HEK293 (cell line): ENCODE measurements at regions not wholly inside any gene's neighbourhood (a gene's known extent, or its start where the extent isn't known, plus 50 kb on each side); places are given as distances from the start of the nearest gene placed in this dataset.

Source experiments
- CTCF ChIA-PET: fragments of 350-600 bp; formaldehyde crosslinking; extraction: SDS; loops from one replicate; lab custom pipeline; 2021; ENCODE audit warnings: antibody characterized with exemption; lab: Yijun Ruan, JAX
- POLR2A ChIA-PET: fragments of 300-600 bp; formaldehyde crosslinking; extraction: SDS; loops from one replicate; lab custom pipeline; 2020; ENCODE audit warnings: antibody characterized with exemption, inconsistent platforms; lab: Yijun Ruan, JAX
- H3K27ac ChIP-seq: fragments of 200-500 bp; sonication (Bioruptor generic); 2 replicates; pipeline ENCODE4 v1.5.1; 2014; ENCODE audit warnings: low read depth, low read length, control low read depth, inconsistent platforms; ENCODE audit errors: extremely low read depth
- H3K36me3 ChIP-seq, 2 experiments: fragments of 200-500 bp in 1 of 2; sonication (Bioruptor generic) in 1 of 2; 1 replicate in 1 of 2; 2 replicates in 1 of 2; pipeline ENCODE4 v1.5.1; 2014 to 2017; ENCODE audit warnings: inconsistent platforms in 2 of 2, low read length in 2 of 2; ENCODE audit not compliant: control insufficient read depth in 2 of 2, insufficient read depth in 1 of 2
- H3K4me1 ChIP-seq: fragments of 200-500 bp; sonication (Bioruptor generic); 2 replicates; pipeline ENCODE4 v1.5.1; 2014; ENCODE audit warnings: mild to moderate bottlenecking, low read length, inconsistent platforms; ENCODE audit not compliant: control insufficient read depth, insufficient read depth
- H3K4me3 ChIP-seq: 2 replicates; pipeline ENCODE4 v1.5.1; 2011; ENCODE audit warnings: low read depth, mild to moderate bottlenecking, control low read depth, low read length, moderate library complexity
- H3K9me3 ChIP-seq: fragments of 200-500 bp; sonication (Bioruptor generic); 2 replicates; pipeline ENCODE4 v1.5.1; 2014; ENCODE audit warnings: low read depth, low read length, inconsistent platforms; ENCODE audit not compliant: control insufficient read depth, insufficient read depth
- KLF8 ChIP-seq: fragments of 450-650 bp; formaldehyde crosslinking; IDR thresholded peaks from 2 replicates; pipeline ENCODE4 v1.5.1; 2016; ENCODE audit warnings: missing biosample characterization, missing genetic modification characterization
- MZF1 ChIP-seq: fragments of 450-650 bp; formaldehyde crosslinking; IDR thresholded peaks from 2 replicates; pipeline ENCODE4 v1.5.1; 2017; ENCODE audit warnings: missing biosample characterization, missing genetic modification characterization, borderline replicate concordance
- REPIN1 ChIP-seq: fragments of 450-650 bp; formaldehyde crosslinking; IDR thresholded peaks from 2 replicates; pipeline ENCODE4 v1.5.1; 2017; ENCODE audit warnings: missing biosample characterization, missing genetic modification characterization, low read depth
- TRIM28 ChIP-seq: IDR thresholded peaks from 2 replicates; pipeline ENCODE4 v1.6.1; 2011; ENCODE audit warnings: low read length, control low read depth, borderline replicate concordance
- YY1 ChIP-seq: fragments of 450-650 bp; formaldehyde crosslinking; IDR thresholded peaks from 2 replicates; pipeline ENCODE4 v1.5.1; 2018; ENCODE audit warnings: missing biosample characterization, missing genetic modification characterization
- ZNF10 ChIP-seq: fragments of 450-650 bp; formaldehyde crosslinking; IDR thresholded peaks from 2 replicates; pipeline ENCODE4 v1.5.1; 2017; ENCODE audit warnings: missing biosample characterization, missing genetic modification characterization
- ZNF157 ChIP-seq: fragments of 450-650 bp; formaldehyde crosslinking; IDR thresholded peaks from 2 replicates; pipeline ENCODE4 v1.5.1; 2016; ENCODE audit warnings: missing biosample characterization, missing genetic modification characterization
- ZNF16 ChIP-seq: fragments of 450-650 bp; formaldehyde crosslinking; IDR thresholded peaks from 2 replicates; pipeline ENCODE4 v1.5.1; 2016; ENCODE audit warnings: low read depth, missing biosample characterization, missing genetic modification characterization
- ZNF366 ChIP-seq: fragments of 450-650 bp; formaldehyde crosslinking; conservative IDR thresholded peaks from 2 replicates; pipeline ENCODE4 v1.5.1; 2016; ENCODE audit warnings: missing biosample characterization, missing genetic modification characterization
- ZNF404 ChIP-seq: fragments of 450-650 bp; formaldehyde crosslinking; IDR thresholded peaks from 2 replicates; pipeline ENCODE4 v1.5.1; 2017; ENCODE audit warnings: missing biosample characterization, missing genetic modification characterization
- ZNF544 ChIP-seq: fragments of 450-650 bp; formaldehyde crosslinking; IDR thresholded peaks from 2 replicates; pipeline ENCODE4 v1.5.0; 2017; ENCODE audit warnings: missing biosample characterization, missing genetic modification characterization
- ZNF561 ChIP-seq: fragments of 450-650 bp; IDR thresholded peaks from 2 replicates; pipeline ENCODE4 v1.5.1; 2018; ENCODE audit warnings: missing biosample characterization, missing genetic modification characterization, borderline replicate concordance
- ZNF596 ChIP-seq: fragments of 450-650 bp; IDR thresholded peaks from 2 replicates; pipeline ENCODE4 v1.5.0; 2018; ENCODE audit warnings: missing biosample characterization, mild to moderate bottlenecking, missing genetic modification characterization, moderate library complexity
- ZNF626 ChIP-seq: fragments of 450-650 bp; sonication (Bioruptor Pico); formaldehyde crosslinking; IDR thresholded peaks from 2 replicates; pipeline ENCODE4 v1.5.1; 2018; ENCODE audit warnings: missing biosample characterization, missing genetic modification characterization, inconsistent platforms
- ZNF837 ChIP-seq: fragments of 450-650 bp; formaldehyde crosslinking; IDR thresholded peaks from 2 replicates; pipeline ENCODE4 v1.5.1; 2016; ENCODE audit warnings: missing biosample characterization, missing genetic modification characterization
- TF ChIP-seq, protein P1 (sequence below): fragments of 450-650 bp; formaldehyde crosslinking; IDR thresholded peaks from 2 replicates; pipeline ENCODE4 v1.5.0; 2017; ENCODE audit warnings: missing biosample characterization, missing genetic modification characterization, borderline replicate concordance
- TF ChIP-seq, protein P2 (sequence below): fragments of 450-650 bp; formaldehyde crosslinking; IDR thresholded peaks from 2 replicates; pipeline ENCODE4 v1.5.1; 2016; ENCODE audit warnings: missing biosample characterization, missing genetic modification characterization
- TF ChIP-seq, protein P3 (sequence below): fragments of 450-650 bp; formaldehyde crosslinking; IDR thresholded peaks from 2 replicates; pipeline ENCODE4 v1.5.1; 2016; ENCODE audit warnings: missing biosample characterization, missing genetic modification characterization
- TF ChIP-seq, protein P4 (sequence below): fragments of 450-650 bp; formaldehyde crosslinking; IDR thresholded peaks from 2 replicates; pipeline ENCODE4 v1.5.1; 2016; ENCODE audit warnings: missing biosample characterization, missing genetic modification characterization

DNA sequence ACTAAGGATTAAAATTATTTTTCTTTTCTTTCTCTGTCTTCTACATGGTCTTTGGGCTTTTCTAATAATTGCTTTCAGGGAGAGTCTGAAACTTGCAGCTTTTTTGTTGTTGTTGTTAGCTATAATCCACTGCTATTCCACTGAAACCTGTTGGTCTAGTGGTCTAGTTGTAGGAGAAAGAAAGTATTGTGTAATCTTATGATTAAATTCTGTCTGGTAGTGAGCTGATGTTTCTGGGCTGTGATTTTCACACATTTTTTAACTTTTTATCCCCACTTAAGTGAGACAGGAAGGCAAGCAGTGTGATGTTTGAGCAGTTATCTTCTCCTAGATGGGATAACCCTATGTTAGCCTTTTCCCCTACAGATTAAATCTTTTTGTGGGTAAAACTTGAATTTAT is 825.2 kb downstream of the PCDH7 start:
- no peak for TF ChIP-seq MZF1 (tag by site-specific recombination)
- TF ChIP-seq, protein P1, sequence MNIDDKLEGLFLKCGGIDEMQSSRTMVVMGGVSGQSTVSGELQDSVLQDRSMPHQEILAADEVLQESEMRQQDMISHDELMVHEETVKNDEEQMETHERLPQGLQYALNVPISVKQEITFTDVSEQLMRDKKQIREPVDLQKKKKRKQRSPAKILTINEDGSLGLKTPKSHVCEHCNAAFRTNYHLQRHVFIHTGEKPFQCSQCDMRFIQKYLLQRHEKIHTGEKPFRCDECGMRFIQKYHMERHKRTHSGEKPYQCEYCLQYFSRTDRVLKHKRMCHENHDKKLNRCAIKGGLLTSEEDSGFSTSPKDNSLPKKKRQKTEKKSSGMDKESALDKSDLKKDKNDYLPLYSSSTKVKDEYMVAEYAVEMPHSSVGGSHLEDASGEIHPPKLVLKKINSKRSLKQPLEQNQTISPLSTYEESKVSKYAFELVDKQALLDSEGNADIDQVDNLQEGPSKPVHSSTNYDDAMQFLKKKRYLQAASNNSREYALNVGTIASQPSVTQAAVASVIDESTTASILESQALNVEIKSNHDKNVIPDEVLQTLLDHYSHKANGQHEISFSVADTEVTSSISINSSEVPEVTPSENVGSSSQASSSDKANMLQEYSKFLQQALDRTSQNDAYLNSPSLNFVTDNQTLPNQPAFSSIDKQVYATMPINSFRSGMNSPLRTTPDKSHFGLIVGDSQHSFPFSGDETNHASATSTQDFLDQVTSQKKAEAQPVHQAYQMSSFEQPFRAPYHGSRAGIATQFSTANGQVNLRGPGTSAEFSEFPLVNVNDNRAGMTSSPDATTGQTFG (tag by site-specific recombination): no peak
- TF ChIP-seq, protein P2, sequence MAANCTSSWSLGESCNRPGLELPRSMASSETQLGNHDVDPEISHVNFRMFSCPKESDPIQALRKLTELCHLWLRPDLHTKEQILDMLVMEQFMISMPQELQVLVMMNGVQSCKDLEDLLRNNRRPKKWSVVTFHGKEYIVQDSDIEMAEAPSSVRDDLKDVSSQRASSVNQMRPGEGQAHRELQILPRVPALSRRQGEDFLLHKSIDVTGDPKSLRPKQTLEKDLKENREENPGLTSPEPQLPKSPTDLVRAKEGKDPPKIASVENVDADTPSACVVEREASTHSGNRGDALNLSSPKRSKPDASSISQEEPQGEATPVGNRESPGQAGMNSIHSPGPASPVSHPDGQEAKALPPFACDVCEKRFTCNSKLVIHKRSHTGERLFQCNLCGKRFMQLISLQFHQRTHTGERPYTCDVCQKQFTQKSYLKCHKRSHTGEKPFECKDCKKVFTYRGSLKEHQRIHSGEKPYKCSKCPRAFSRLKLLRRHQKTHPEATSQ (tag by site-specific recombination): no peak
- ChIA-PET CTCF (interaction anchor here (0.7 kb wide), 1 partner anchor 128 kb away, joined by 3 read pairs; no protein-coding TSS in a partner anchor), POLR2A (no interaction called here)
- Histone ChIP-seq H3K27ac (no peak overlapping the region), H3K9me3 (no peaks in the 10 kb centered on the region), H3K36me3 (no peaks in the 10 kb centered on the region), H3K4me3 (no peak overlapping the region), H3K4me1 (no peaks in the 10 kb centered on the region)

DNA sequence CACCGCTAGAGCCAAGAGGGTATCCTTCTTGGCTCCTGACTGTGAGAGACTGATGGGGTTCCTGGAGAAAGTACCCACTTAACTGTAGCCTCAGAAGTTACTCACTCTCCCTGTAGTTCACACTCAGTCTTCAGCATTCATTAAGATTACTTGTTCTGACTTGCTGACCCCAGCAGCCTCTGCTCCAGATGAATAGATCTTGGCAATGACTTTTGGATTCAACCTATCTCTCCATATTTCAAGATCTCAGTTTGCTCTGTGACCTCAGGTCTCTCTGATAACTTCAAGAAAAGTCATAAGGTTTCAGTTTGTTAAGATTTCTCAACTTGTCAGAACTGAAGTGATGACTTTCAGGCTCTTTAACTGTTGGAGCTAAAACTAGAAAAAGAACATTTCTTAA is 825.6 kb downstream of the PCDH7 start:
- Histone ChIP-seq H3K4me1 (no peaks in the 10 kb centered on the region), H3K4me3 (no peak overlapping the region), H3K9me3 (no peaks in the 10 kb centered on the region), H3K36me3 (no peaks in the 10 kb centered on the region), H3K27ac (no peak overlapping the region)
- CTCF ChIA-PET: interaction anchor here (0.7 kb wide), 1 partner anchor 128 kb away, joined by 3 read pairs; no protein-coding TSS in a partner anchor
- POLR2A ChIA-PET: no interaction called here
- no peak for TF ChIP-seq ZNF10 (tag by site-specific recombination)
- TF ChIP-seq TRIM28: no peak
- no peak for TF ChIP-seq ZNF544
- TF ChIP-seq ZNF561 (tag by site-specific recombination): no peak
- TF ChIP-seq ZNF404: no peak
- no peak for TF ChIP-seq REPIN1 (tag by site-specific recombination)
- no peak for TF ChIP-seq ZNF16 (tag by site-specific recombination)
- TF ChIP-seq ZNF596 (tag by site-specific recombination): no peak
- no peak for TF ChIP-seq YY1 (tag by site-specific recombination)
- TF ChIP-seq, protein P3, sequence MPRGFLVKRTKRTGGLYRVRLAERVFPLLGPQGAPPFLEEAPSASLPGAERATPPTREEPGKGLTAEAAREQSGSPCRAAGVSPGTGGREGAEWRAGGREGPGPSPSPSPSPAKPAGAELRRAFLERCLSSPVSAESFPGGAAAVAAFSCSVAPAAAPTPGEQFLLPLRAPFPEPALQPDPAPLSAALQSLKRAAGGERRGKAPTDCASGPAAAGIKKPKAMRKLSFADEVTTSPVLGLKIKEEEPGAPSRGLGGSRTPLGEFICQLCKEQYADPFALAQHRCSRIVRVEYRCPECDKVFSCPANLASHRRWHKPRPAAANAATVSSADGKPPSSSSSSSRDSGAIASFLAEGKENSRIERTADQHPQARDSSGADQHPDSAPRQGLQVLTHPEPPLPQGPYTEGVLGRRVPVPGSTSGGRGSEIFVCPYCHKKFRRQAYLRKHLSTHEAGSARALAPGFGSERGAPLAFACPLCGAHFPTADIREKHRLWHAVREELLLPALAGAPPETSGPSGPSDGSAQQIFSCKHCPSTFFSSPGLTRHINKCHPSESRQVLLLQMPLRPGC (tag by site-specific recombination): no peak
- TF ChIP-seq KLF8 (tag by site-specific recombination): no peak
- TF ChIP-seq, protein P4, sequence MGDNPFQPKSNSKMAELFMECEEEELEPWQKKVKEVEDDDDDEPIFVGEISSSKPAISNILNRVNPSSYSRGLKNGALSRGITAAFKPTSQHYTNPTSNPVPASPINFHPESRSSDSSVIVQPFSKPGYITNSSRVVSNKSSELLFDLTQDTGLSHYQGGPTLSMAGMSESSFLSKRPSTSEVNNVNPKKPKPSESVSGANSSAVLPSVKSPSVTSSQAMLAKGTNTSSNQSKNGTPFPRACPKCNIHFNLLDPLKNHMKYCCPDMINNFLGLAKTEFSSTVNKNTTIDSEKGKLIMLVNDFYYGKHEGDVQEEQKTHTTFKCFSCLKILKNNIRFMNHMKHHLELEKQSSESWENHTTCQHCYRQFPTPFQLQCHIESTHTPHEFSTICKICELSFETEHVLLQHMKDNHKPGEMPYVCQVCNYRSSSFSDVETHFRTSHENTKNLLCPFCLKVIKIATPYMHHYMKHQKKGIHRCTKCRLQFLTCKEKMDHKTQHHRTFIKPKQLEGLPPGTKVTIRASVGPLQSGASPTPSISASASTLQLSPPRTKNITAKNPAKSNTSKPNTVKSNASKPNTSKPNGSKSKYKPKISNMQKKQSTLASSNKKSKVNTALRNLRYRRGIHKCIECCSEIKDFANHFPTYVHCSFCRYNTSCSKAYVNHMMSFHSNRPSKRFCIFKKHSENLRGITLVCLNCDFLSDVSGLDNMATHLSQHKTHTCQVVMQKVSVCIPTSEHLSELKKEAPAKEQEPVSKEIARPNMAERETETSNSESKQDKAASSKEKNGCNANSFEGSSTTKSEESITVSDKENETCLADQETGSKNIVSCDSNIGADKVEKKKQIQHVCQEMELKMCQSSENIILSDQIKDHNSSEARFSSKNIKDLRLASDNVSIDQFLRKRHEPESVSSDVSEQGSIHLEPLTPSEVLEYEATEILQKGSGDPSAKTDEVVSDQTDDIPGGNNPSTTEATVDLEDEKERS (tag by site-specific recombination): no peak
- TF ChIP-seq ZNF157 (tag by site-specific recombination): no peak
- TF ChIP-seq ZNF366 (tag by site-specific recombination): no peak
- no peak for TF ChIP-seq ZNF626 (tag by site-specific recombination)
- TF ChIP-seq ZNF837 (tag by site-specific recombination): no peak
